Loucy (cell line): ENCODE measurements at regions not wholly inside any gene's neighbourhood (a gene's known extent, or its start where the extent isn't known, plus 50 kb on each side); places are given as distances from the start of the nearest gene placed in this dataset.

Source experiments
- H2AFZ ChIP-seq: fragments of 200-600 bp; sonication (generic); 2 replicates; pipeline ENCODE4 v1.6.0; 2016; ENCODE audit warnings: antibody characterized with exemption, mild to moderate bottlenecking, low read length, moderate library complexity
- H3F3A ChIP-seq: fragments of 200-600 bp; 2 replicates; pipeline ENCODE4 v1.6.0; 2016; ENCODE audit warnings: antibody characterized with exemption, low read depth, mild to moderate bottlenecking
- H3K27me3 ChIP-seq: fragments of 200-600 bp; sonication (generic); 2 replicates; pipeline ENCODE4 v1.6.1; 2014; ENCODE audit warnings: low read length, mild to moderate bottlenecking; ENCODE audit not compliant: insufficient read depth, poor library complexity, severe bottlenecking
- H3K36me3 ChIP-seq: fragments of 200-600 bp; sonication (generic); 2 replicates; pipeline ENCODE4 v1.6.1; 2016; ENCODE audit warnings: low read length; ENCODE audit not compliant: insufficient read depth
- H3K4me1 ChIP-seq: fragments of 200-600 bp; sonication (generic); 2 replicates; pipeline ENCODE4 v1.5.1; 2014; ENCODE audit warnings: low read length, mild to moderate bottlenecking; ENCODE audit not compliant: insufficient read depth, poor library complexity, severe bottlenecking
- H3K4me2 ChIP-seq: fragments of 200-600 bp; sonication (generic); 2 replicates; pipeline ENCODE4 v1.6.0; 2014; ENCODE audit warnings: antibody characterized with exemption, low read length, low read depth, mild to moderate bottlenecking; ENCODE audit not compliant: poor library complexity, severe bottlenecking
- H3K4me3 ChIP-seq: fragments of 200-600 bp; sonication (generic); 2 replicates; pipeline ENCODE4 v1.5.1; 2014; ENCODE audit warnings: low read length, mild to moderate bottlenecking, mixed read lengths; ENCODE audit not compliant: poor library complexity, severe bottlenecking
- H3K79me2 ChIP-seq: fragments of 200-600 bp; sonication (generic); 2 replicates; pipeline ENCODE4 v1.6.1; 2014; ENCODE audit warnings: low read length; ENCODE audit not compliant: insufficient read depth
- H3K9ac ChIP-seq: fragments of 200-600 bp; sonication (generic); 2 replicates; pipeline ENCODE4 v1.6.0; 2014; ENCODE audit warnings: mild to moderate bottlenecking, low read depth, low read length, moderate library complexity; ENCODE audit not compliant: poor library complexity, severe bottlenecking
- H3K9me2 ChIP-seq: fragments of 200-600 bp; sonication (generic); replicated peaks from 2 replicates; pipeline ENCODE4 v1.6.1; 2016; ENCODE audit warnings: low read depth, low read length, mixed read lengths
- H3K9me3 ChIP-seq: fragments of 200-600 bp; sonication (generic); 2 replicates; pipeline ENCODE4 v1.6.1; 2014; ENCODE audit warnings: mild to moderate bottlenecking, antibody characterized with exemption, low read length, low read depth; ENCODE audit not compliant: insufficient read depth
- H4K20me1 ChIP-seq: fragments of 200-600 bp; sonication (generic); 2 replicates; pipeline ENCODE4 v1.6.0; 2014; ENCODE audit warnings: antibody characterized with exemption, low read length, mild to moderate bottlenecking; ENCODE audit not compliant: insufficient read depth, poor library complexity, severe bottlenecking
- CTCF ChIP-seq: fragments of 200-600 bp; sonication (generic); conservative IDR thresholded peaks from 2 replicates; pipeline ENCODE4 v1.5.1; 2014; ENCODE audit warnings: mild to moderate bottlenecking, antibody characterized with exemption, low read length
- EZH2phosphoT487 ChIP-seq: fragments of 200-600 bp; IDR thresholded peaks from 2 replicates; pipeline ENCODE4 v1.6.1; 2018; ENCODE audit warnings: antibody characterized with exemption, mild to moderate bottlenecking, moderate library complexity, borderline replicate concordance

- Histone ChIP-seq H3K4me3 (no peak overlapping the region), H3K79me2 (no peaks in the 10 kb centered on the region), H3K9me3 (peaks cover 4% of the 10 kb centered on the region; the same call in 1 of the 2 replicates), H3K27me3 (no peaks in the 10 kb centered on the region), H3K9ac (no peak overlapping the region), H3F3A (no peaks in the 10 kb centered on the region), H3K9me2 (no peaks in the 10 kb centered on the region), H2AFZ (no peak overlapping the region), H3K4me2 (no peak overlapping the region), H3K36me3 (no peaks in the 10 kb centered on the region), H3K4me1 (no peaks in the 10 kb centered on the region), H4K20me1 (no peaks in the 10 kb centered on the region)
- TF ChIP-seq CTCF (no peak), EZH2phosphoT487 (no peak)
These were observed 323.0 kb downstream of the C7orf25 start for GRCh38 chr7:42588876-42589275.

GRCh38 chr7:42587806-42588205 lies 324.1 kb downstream of the C7orf25 start:
- Histone ChIP-seq H3F3A (no peaks in the 10 kb centered on the region), H3K79me2 (no peaks in the 10 kb centered on the region), H3K9me3 (peaks cover 4% of the 10 kb centered on the region; the same call in 1 of the 2 replicates), H2AFZ (no peak overlapping the region), H3K9ac (no peak overlapping the region), H3K4me3 (no peak overlapping the region), H3K9me2 (no peaks in the 10 kb centered on the region), H3K36me3 (no peaks in the 10 kb centered on the region), H4K20me1 (no peaks in the 10 kb centered on the region), H3K27me3 (no peaks in the 10 kb centered on the region), H3K4me2 (no peak overlapping the region), H3K4me1 (no peaks in the 10 kb centered on the region)
- TF ChIP-seq EZH2phosphoT487 (no peak), CTCF (no peak)

- Histone ChIP-seq H3K4me2 (no peak overlapping the region), H3K4me3 (no peak overlapping the region), H3K9ac (no peak overlapping the region), H3K9me2 (no peaks in the 10 kb centered on the region), H3K4me1 (peaks cover 2% of the 10 kb centered on the region), H3F3A (no peaks in the 10 kb centered on the region), H3K79me2 (no peaks in the 10 kb centered on the region), H4K20me1 (no peaks in the 10 kb centered on the region), H3K27me3 (no peaks in the 10 kb centered on the region), H2AFZ (no peak overlapping the region), H3K9me3 (peaks cover 2% of the 10 kb centered on the region; the same call in 1 of the 2 replicates), H3K36me3 (no peaks in the 10 kb centered on the region)
- TF ChIP-seq CTCF (no peak), EZH2phosphoT487 (no peak)
These were observed 331.8 kb downstream of the C7orf25 start for GRCh38 chr7:42580061-42580460.
